Esophagus muscularis mucosa (tissue), 3 donors: ENCODE measurements at regions not wholly inside any gene's neighbourhood (a gene's known extent, or its start where the extent isn't known, plus 50 kb on each side); places are given as distances from the start of the nearest gene placed in this dataset.

Experiments
- CTCF ChIP-seq, 3 experiments: fragments of 200-600 bp in 2 of 3; fragments of 450-650 bp in 1 of 3; sonication (generic) in 2 of 3; IDR thresholded peaks; one replicate each; pipeline ENCODE4 v1.5.1; 2017 to 2019; ENCODE audit warnings: antibody characterized with exemption in 3 of 3, mild to moderate bottlenecking in 2 of 3, moderate library complexity in 1 of 3
- POLR2A ChIP-seq: fragments of 450-650 bp; IDR thresholded peaks from one replicate; pipeline ENCODE4 v1.6.1; 2017; ENCODE audit warnings: antibody characterized with exemption, moderate library complexity, mild to moderate bottlenecking, low read depth
- POLR2AphosphoS5 ChIP-seq, 2 donors: sonication (generic); formaldehyde crosslinking; IDR thresholded peaks; one replicate each; pipeline ENCODE4 v1.6.1; 2017; ENCODE audit warnings: antibody characterized with exemption in 2 of 2

- no peak for TF ChIP-seq POLR2A
- no peak for TF ChIP-seq CTCF (IDR thresholded peaks at IDR 0.05)
- no peak for TF ChIP-seq POLR2AphosphoS5 (IDR thresholded peaks at IDR 0.05)
Observed at GRCh38 chr3:31382856-31383255, 149.9 kb upstream of the STT3B start.
